Gastroesophageal sphincter (tissue), 4 donors: ENCODE measurements at regions not wholly inside any gene's neighbourhood (a gene's known extent, or its start where the extent isn't known, plus 50 kb on each side); places are given as distances from the start of the nearest gene placed in this dataset.
A peak's percentile ranks its signal among the peaks of the same experiment; 100 is the strongest.

Source experiments
- ATAC-seq: fragments of 150-250 bp; one replicate; pipeline ENCODE4 v1.9.1; 2016; ENCODE audit warnings: mild to moderate bottlenecking, moderate library complexity
- H3K27ac ChIP-seq, 4 donors: fragments of 200-600 bp; sonication (generic) in 3 of 4; 1 replicate in 3 of 4; 2 replicates in 1 of 4; pipeline ENCODE4 v1.5.1; 2016 to 2019
- H3K27me3 ChIP-seq: fragments of 200-600 bp; sonication (generic); one replicate; pipeline ENCODE4 v1.5.1; 2019
- H3K36me3 ChIP-seq, 2 donors: fragments of 200-600 bp; sonication (generic); one replicate each; pipeline ENCODE4 v1.5.1; 2019; ENCODE audit warnings: control low read depth in 1 of 2
- H3K4me1 ChIP-seq, 3 donors: fragments of 200-600 bp; sonication (generic); 1 replicate in 2 of 3; 2 replicates in 1 of 3; pipeline ENCODE4 v1.5.1; 2016 to 2019; ENCODE audit warnings: control low read depth in 2 of 3
- H3K4me3 ChIP-seq, 2 donors: fragments of 200-600 bp; sonication (generic); one replicate each; pipeline ENCODE4 v1.5.1; 2019; ENCODE audit warnings: mild to moderate bottlenecking in 1 of 2, moderate library complexity in 1 of 2
- H3K9me3 ChIP-seq, 3 donors: fragments of 200-600 bp; sonication (generic); one replicate each; pipeline ENCODE4 v1.5.1; 2017 to 2019; ENCODE audit warnings: control low read depth in 2 of 3
- CTCF ChIP-seq, 4 experiments: fragments of 200-600 bp in 2 of 4; fragments of 450-650 bp in 2 of 4; sonication (generic) in 1 of 4; IDR thresholded peaks; one replicate each; pipeline ENCODE4 v1.5.1; 2017 to 2019; ENCODE audit warnings: antibody characterized with exemption in 4 of 4, mild to moderate bottlenecking in 2 of 4, moderate library complexity in 2 of 4
- EP300 ChIP-seq: sonication (generic); formaldehyde crosslinking; IDR thresholded peaks from one replicate; pipeline ENCODE4 v1.6.1; 2017; ENCODE audit warnings: antibody characterized with exemption, mild to moderate bottlenecking
- POLR2A ChIP-seq, 2 donors: fragments of 450-650 bp; IDR thresholded peaks; one replicate each; pipeline ENCODE4 v1.6.1; 2017; ENCODE audit warnings: antibody characterized with exemption in 2 of 2, mild to moderate bottlenecking in 2 of 2, moderate library complexity in 1 of 2
- POLR2AphosphoS5 ChIP-seq: sonication (generic); formaldehyde crosslinking; IDR thresholded peaks from one replicate; pipeline ENCODE4 v1.6.1; 2017; ENCODE audit warnings: antibody characterized with exemption
- WGBS, 2 donors: methylation state at CpG; one replicate each; pipeline ENCODE4 v1.1.5; 2018; ENCODE audit warnings: low coverage in 1 of 2; 5-methylcytosine and 5-hydroxymethylcytosine counted together

DNA sequence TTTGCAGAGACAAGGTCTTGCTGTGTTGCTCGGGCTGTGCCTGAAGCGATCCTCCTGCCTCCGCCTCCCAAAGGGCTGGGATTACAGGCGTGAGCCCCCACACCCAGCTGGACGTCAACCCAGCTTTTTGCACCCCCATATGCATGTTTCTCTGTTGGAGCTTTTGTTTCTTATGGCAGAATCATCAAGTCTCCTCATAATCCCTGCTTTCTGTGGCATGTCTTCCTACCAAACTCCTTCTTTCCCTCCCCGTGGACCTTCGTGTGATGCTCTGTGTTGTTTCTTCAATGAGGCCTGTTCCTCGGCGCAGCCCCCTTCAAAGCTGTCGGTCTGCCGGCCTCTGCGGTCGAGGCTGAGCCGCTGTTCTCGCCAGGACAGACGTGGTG is 71.6 kb downstream of the METRNL start:
- no peak overlapping the region for H3K4me3 ChIP-seq
- no peaks in the 10 kb centered on the region for H3K9me3 ChIP-seq
- H3K27ac ChIP-seq, result peak overlapping the region in 2 of 4 donors; percentile 6 to 27
- 67 to 80% methylated on average over 11 to 14 of the region's 16 CpGs for WGBS, 2 donors
- H3K4me1 ChIP-seq, result peaks cover 0 to 34% (median 3%) of the 10 kb centered on the region in 3 donors
- no peaks in the 10 kb centered on the region for H3K36me3 ChIP-seq
- no peak for ATAC-seq
- no peak for TF ChIP-seq CTCF (IDR thresholded peaks at IDR 0.05)
- TF ChIP-seq POLR2AphosphoS5, result no peak
- TF ChIP-seq EP300, result no peak
- no peak for TF ChIP-seq POLR2A (IDR thresholded peaks at IDR 0.05)
- H3K27me3 ChIP-seq, result no peaks in the 10 kb centered on the region

- Histone ChIP-seq H3K9me3 (no peaks in the 10 kb centered on the region), H3K4me3 (no peak overlapping the region), H3K36me3 (no peaks in the 10 kb centered on the region), H3K4me1 (peaks cover 0 to 34% (median 3%) of the 10 kb centered on the region in 3 donors), H3K27me3 (no peaks in the 10 kb centered on the region), H3K27ac (peak overlapping the region in 2 of 4 donors; percentile 6 to 27)
- 34 to 52% methylated on average over 7 to 13 of the region's 32 CpGs for WGBS, 2 donors
- no peak for TF ChIP-seq EP300
- no peak for TF ChIP-seq POLR2A (IDR thresholded peaks at IDR 0.05)
- no peak for TF ChIP-seq CTCF (IDR thresholded peaks at IDR 0.05)
- TF ChIP-seq POLR2AphosphoS5, result no peak
- no peak for ATAC-seq
Measured at GRCh38 chr17:83151442-83152226, 72.2 kb downstream of the METRNL start.

DNA sequence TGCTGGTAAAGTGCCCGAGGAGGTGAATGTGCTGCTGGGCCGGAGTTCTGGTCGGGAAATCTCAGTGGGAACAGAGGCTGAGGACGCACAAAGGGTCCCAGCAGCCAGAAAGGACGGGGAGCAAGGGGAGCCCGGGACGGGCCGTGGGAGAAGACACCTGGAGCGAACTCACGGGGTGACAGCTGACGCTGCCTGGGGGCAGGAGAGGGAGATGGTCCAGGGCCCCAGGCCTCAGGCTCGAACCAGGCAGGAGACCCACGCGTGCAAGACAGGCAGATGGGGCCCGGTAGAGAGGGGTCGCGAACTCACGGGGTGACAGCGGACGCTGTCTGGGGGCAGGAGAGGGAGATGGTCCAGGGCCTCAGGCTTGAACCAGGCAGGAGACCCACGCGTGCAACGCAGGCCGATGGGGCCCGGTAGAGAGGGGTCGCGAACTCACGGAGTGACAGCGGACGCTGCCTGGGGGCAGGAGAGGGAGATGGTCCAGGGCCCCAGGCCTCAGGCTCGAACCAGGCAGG is 72.9 kb downstream of the METRNL start:
- ATAC-seq, result no peak
- TF ChIP-seq EP300 (no peak), POLR2A (IDR thresholded peaks at IDR 0.05) (no peak), CTCF (IDR thresholded peaks at IDR 0.05) (no peak), POLR2AphosphoS5 (no peak)
- peak overlapping the region in 2 of 4 donors; percentile 6 to 27 for H3K27ac ChIP-seq

DNA sequence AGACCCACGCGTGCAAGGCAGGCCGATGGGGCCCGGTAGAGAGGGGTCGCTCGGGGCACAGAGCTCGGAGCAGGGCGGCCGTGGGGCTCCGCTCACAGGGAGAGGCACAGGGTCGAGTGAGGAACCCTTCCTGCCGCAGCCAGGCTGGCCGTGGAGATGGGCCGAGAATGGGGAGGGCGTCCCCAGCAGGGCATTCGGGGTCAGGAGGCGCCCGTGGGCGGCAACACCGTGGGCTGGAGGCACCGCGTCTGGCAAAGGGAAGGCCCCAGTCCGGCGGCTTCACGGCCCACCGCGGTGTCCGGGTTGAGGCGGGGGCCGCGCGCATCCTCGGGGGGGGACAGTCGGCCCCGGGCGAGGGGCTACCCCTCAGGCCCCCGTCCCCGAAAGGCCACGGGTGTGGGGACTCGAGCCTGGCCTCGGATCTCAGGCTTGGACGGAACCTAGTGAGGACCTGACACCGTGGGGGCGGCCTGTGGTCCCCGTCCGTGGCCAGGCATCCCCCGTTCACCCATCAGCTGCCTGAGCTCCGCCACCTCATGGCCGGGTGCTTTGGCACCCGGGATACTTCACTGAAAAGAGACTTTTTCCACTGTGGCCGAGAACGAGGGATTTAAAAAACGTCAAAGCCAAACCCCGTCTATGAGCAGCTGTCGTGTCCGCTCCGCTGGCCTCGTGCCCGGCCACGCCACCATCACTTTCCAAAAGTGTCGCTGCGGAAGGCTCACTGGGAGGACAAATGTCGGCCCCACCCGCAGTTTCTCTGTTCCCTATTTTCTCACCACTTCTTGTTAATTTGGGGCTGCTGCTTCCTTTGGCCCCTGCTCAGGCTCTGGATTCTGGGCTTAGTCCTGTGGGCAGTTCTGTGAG is 73.6 kb downstream of the METRNL start:
- no peaks in the 10 kb centered on the region for H3K9me3 ChIP-seq
- no peaks in the 10 kb centered on the region for H3K27me3 ChIP-seq
- H3K4me3 ChIP-seq, result no peak overlapping the region
- peak; percentile 32 for ATAC-seq
- WGBS, 2 donors, result 52 to 66% methylated on average over 15 to 17 of the region's 64 CpGs
- TF ChIP-seq POLR2A (IDR thresholded peaks at IDR 0.05) (no peak), POLR2AphosphoS5 (no peak), EP300 (no peak), CTCF (IDR thresholded peaks at IDR 0.05) (no peak)
- H3K27ac ChIP-seq, result peak overlapping the region in 3 of 4 donors; percentile 36 to 47 (median 43)
- H3K36me3 ChIP-seq, result no peaks in the 10 kb centered on the region
- peaks cover 0 to 34% (median 3%) of the 10 kb centered on the region in 3 donors for H3K4me1 ChIP-seq

More for the DNA sequence above, 72.9 kb downstream of the METRNL start:
- Histone ChIP-seq H3K36me3 (no peaks in the 10 kb centered on the region), H3K27me3 (no peaks in the 10 kb centered on the region), H3K4me1 (peaks cover 0 to 34% (median 3%) of the 10 kb centered on the region in 3 donors), H3K9me3 (no peaks in the 10 kb centered on the region), H3K4me3 (no peak overlapping the region)
- 85 to 95% methylated on average over 5 to 24 of the region's 31 CpGs for WGBS, 2 donors
